ENCODE measurements at regions not wholly inside any gene's neighbourhood (a gene's known extent, or its start where the extent isn't known, plus 50 kb on each side); places are given as distances from the start of the nearest gene placed in this dataset.

DNA sequence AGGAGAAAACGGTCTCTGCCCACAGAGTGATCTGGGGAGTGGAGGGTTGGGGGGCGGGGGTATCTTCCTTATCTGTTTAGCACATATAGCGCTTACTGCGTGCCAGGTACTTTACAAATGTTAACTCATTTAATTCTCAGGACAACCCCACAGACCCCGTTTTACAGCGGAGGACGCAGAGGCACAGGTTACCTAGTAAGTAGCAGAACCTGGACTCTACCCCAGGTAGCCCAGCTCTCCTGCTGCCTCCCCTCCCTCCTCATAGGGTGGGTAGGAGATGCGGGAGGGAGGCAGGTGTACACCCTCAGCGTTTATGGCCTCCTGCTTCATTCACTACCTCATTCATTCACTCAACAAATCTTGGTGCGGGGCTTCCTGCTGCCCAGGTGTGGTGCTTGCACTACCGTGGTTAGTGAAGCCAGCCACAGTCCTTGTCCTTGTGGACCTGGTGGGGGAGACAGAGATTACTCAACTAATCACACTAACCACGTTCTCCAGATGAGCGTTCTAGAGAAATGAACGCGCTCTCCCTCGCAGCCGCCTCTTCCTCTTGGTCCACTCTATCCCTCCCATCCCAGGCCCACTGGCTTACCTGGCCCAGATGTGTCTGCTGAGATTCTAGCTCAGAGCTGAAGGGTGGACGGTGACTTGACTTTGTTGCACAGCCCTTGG is 102.0 kb downstream of the IER5 start:
- TF ChIP-seq EZH2 (optimal IDR thresholded peaks at IDR 0.05; ENCODE audit: low read depth, low read length) (no peak), EZH2phosphoT487 (IDR thresholded peaks at IDR 0.05; ENCODE audit: low read length) (no peak)
- TF ChIP-seq, protein P1, sequence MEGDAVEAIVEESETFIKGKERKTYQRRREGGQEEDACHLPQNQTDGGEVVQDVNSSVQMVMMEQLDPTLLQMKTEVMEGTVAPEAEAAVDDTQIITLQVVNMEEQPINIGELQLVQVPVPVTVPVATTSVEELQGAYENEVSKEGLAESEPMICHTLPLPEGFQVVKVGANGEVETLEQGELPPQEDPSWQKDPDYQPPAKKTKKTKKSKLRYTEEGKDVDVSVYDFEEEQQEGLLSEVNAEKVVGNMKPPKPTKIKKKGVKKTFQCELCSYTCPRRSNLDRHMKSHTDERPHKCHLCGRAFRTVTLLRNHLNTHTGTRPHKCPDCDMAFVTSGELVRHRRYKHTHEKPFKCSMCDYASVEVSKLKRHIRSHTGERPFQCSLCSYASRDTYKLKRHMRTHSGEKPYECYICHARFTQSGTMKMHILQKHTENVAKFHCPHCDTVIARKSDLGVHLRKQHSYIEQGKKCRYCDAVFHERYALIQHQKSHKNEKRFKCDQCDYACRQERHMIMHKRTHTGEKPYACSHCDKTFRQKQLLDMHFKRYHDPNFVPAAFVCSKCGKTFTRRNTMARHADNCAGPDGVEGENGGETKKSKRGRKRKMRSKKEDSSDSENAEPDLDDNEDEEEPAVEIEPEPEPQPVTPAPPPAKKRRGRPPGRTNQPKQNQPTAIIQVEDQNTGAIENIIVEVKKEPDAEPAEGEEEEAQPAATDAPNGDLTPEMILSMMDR (IDR thresholded peaks at IDR 0.05; ENCODE audit: low read length), result no peak

All from MM.1S (cell line).